KMS-11 (cell line): ENCODE measurements at regions not wholly inside any gene's neighbourhood (a gene's known extent, or its start where the extent isn't known, plus 50 kb on each side); places are given as distances from the start of the nearest gene placed in this dataset.

ENCODE experiments used
- H2AFZ ChIP-seq: fragments of 200-600 bp; sonication (generic); 2 replicates; pipeline ENCODE4 v1.6.1; 2016; ENCODE audit warnings: antibody characterized with exemption, mixed run types, low read depth
- H3K27ac ChIP-seq: fragments of 200-600 bp; sonication (generic); 2 replicates; pipeline ENCODE4 v1.6.1; 2016; ENCODE audit warnings: mild to moderate bottlenecking, mixed run types
- H3K27me3 ChIP-seq: fragments of 200-600 bp; sonication (generic); 2 replicates; pipeline ENCODE4 v1.6.1; 2017; ENCODE audit warnings: mild to moderate bottlenecking, low read depth, mixed run types, moderate library complexity; ENCODE audit not compliant: insufficient read depth
- H3K36me3 ChIP-seq: fragments of 200-600 bp; sonication (generic); 2 replicates; pipeline ENCODE4 v1.6.1; 2017; ENCODE audit warnings: mild to moderate bottlenecking, mixed run types; ENCODE audit not compliant: insufficient read depth
- H3K4me1 ChIP-seq: fragments of 200-600 bp; sonication (generic); 2 replicates; pipeline ENCODE4 v1.6.1; 2016; ENCODE audit warnings: mild to moderate bottlenecking, low read depth, mixed run types; ENCODE audit not compliant: poor library complexity, severe bottlenecking
- H3K4me2 ChIP-seq: fragments of 200-600 bp; sonication (generic); 2 replicates; pipeline ENCODE4 v1.7.0; 2016; ENCODE audit warnings: mild to moderate bottlenecking, mixed run types
- H3K4me3 ChIP-seq: fragments of 200-600 bp; sonication (generic); IDR thresholded peaks from 2 replicates; pipeline ENCODE4 v1.6.1; 2017; ENCODE audit warnings: low read depth, low read length, mixed read lengths; ENCODE audit not compliant: insufficient read depth
- H3K79me2 ChIP-seq: fragments of 200-600 bp; sonication (generic); 2 replicates; pipeline ENCODE4 v1.6.1; 2016; ENCODE audit warnings: low read depth, mixed run types; ENCODE audit not compliant: insufficient read depth
- H3K9ac ChIP-seq: fragments of 200-600 bp; sonication (generic); 2 replicates; pipeline ENCODE4 v1.6.1; 2016; ENCODE audit warnings: mild to moderate bottlenecking, mixed run types
- H4K20me1 ChIP-seq: fragments of 200-600 bp; sonication (generic); 2 replicates; pipeline ENCODE4 v1.6.1; 2016; ENCODE audit warnings: mild to moderate bottlenecking, mixed run types; ENCODE audit not compliant: insufficient read depth
- TF ChIP-seq, protein P1 (sequence below): fragments of 200-600 bp; sonication (generic); conservative IDR thresholded peaks from 2 replicates; pipeline ENCODE4 v1.6.1; 2017; ENCODE audit warnings: low read depth, mild to moderate bottlenecking, antibody characterized with exemption, low read length, moderate library complexity, mixed read lengths

GRCh38 chr19:28933039-28933438, 279.9 kb downstream of the UQCRFS1 start:
- Histone ChIP-seq H3K9ac (no peak overlapping the region), H3K27me3 (no peaks in the 10 kb centered on the region), H3K4me2 (no peak overlapping the region), H3K36me3 (no peaks in the 10 kb centered on the region), H3K4me3 (no peak overlapping the region), H3K79me2 (no peaks in the 10 kb centered on the region), H4K20me1 (no peaks in the 10 kb centered on the region), H2AFZ (no peak overlapping the region), H3K4me1 (no peaks in the 10 kb centered on the region), H3K27ac (no peak overlapping the region)
- TF ChIP-seq, protein P1, sequence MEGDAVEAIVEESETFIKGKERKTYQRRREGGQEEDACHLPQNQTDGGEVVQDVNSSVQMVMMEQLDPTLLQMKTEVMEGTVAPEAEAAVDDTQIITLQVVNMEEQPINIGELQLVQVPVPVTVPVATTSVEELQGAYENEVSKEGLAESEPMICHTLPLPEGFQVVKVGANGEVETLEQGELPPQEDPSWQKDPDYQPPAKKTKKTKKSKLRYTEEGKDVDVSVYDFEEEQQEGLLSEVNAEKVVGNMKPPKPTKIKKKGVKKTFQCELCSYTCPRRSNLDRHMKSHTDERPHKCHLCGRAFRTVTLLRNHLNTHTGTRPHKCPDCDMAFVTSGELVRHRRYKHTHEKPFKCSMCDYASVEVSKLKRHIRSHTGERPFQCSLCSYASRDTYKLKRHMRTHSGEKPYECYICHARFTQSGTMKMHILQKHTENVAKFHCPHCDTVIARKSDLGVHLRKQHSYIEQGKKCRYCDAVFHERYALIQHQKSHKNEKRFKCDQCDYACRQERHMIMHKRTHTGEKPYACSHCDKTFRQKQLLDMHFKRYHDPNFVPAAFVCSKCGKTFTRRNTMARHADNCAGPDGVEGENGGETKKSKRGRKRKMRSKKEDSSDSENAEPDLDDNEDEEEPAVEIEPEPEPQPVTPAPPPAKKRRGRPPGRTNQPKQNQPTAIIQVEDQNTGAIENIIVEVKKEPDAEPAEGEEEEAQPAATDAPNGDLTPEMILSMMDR = no peak

GRCh38 chr19:28932446-28932845, 280.5 kb downstream of the UQCRFS1 start:
- H4K20me1 ChIP-seq = no peaks in the 10 kb centered on the region

GRCh38 chr19:28929006-28929405, 283.9 kb downstream of the UQCRFS1 start:
- TF ChIP-seq, protein P1 = no peak
- H3K36me3 ChIP-seq = no peaks in the 10 kb centered on the region
- H4K20me1 ChIP-seq = no peaks in the 10 kb centered on the region
- no peak overlapping the region for H3K4me2 ChIP-seq
- H3K4me1 ChIP-seq = no peaks in the 10 kb centered on the region
- H3K4me3 ChIP-seq = no peak overlapping the region
- H3K9ac ChIP-seq = no peak overlapping the region
- no peaks in the 10 kb centered on the region for H3K27me3 ChIP-seq
- no peak overlapping the region for H2AFZ ChIP-seq
- no peak overlapping the region for H3K27ac ChIP-seq
- H3K79me2 ChIP-seq = no peaks in the 10 kb centered on the region

More at GRCh38 chr19:28932446-28932845, 280.5 kb downstream of the UQCRFS1 start:
- Histone ChIP-seq H2AFZ (no peak overlapping the region), H3K4me3 (no peak overlapping the region), H3K27me3 (no peaks in the 10 kb centered on the region), H3K4me2 (no peak overlapping the region), H3K4me1 (no peaks in the 10 kb centered on the region), H3K27ac (no peak overlapping the region), H3K79me2 (no peaks in the 10 kb centered on the region), H3K36me3 (no peaks in the 10 kb centered on the region), H3K9ac (no peak overlapping the region)
- TF ChIP-seq, protein P1 = no peak

- Histone ChIP-seq H3K79me2 (no peaks in the 10 kb centered on the region), H3K27me3 (no peaks in the 10 kb centered on the region), H3K27ac (no peak overlapping the region), H3K4me1 (no peaks in the 10 kb centered on the region), H3K4me3 (no peak overlapping the region), H3K4me2 (no peak overlapping the region), H3K9ac (no peak overlapping the region), H4K20me1 (no peaks in the 10 kb centered on the region), H3K36me3 (no peaks in the 10 kb centered on the region), H2AFZ (no peak overlapping the region)
- TF ChIP-seq, protein P1 = no peak
Measured at GRCh38 chr19:28927456-28927855, 285.5 kb downstream of the UQCRFS1 start.
